GM23338 (cell line): ENCODE measurements at regions not wholly inside any gene's neighbourhood (a gene's known extent, or its start where the extent isn't known, plus 50 kb on each side); places are given as distances from the start of the nearest gene placed in this dataset.

Experiments
- ATAC-seq: fragments of 200-7000 bp; cut with Tn5 transposase; 3 replicates; pipeline ENCODE4 v1.9.1; 2020
- DNase-seq: peaks from one replicate; pipeline ENCODE4 v3.0.0-alpha.2; 2015; ENCODE audit warnings: low spot score
- H2AFZ ChIP-seq: fragments of 200-600 bp; sonication (generic); 2 replicates; pipeline ENCODE4 v1.8.0; 2016; ENCODE audit warnings: antibody characterized with exemption, mild to moderate bottlenecking, moderate library complexity
- H3F3A ChIP-seq: fragments of 200-600 bp; sonication (generic); replicated peaks from 2 replicates; pipeline ENCODE4 v1.8.0; 2017; ENCODE audit warnings: antibody characterized with exemption, mixed run types, low read depth
- H3K27ac ChIP-seq: fragments of 200-600 bp; sonication (generic); 2 replicates; pipeline ENCODE4 v1.6.1; 2016; ENCODE audit warnings: low read depth
- H3K27me3 ChIP-seq: fragments of 200-600 bp; sonication (generic); 2 replicates; pipeline ENCODE4 v1.8.0; 2016; ENCODE audit warnings: mild to moderate bottlenecking, mixed run types, moderate library complexity; ENCODE audit not compliant: insufficient read depth
- H3K36me3 ChIP-seq: fragments of 200-600 bp; sonication (generic); 2 replicates; pipeline ENCODE4 v1.8.0; 2016; ENCODE audit warnings: mild to moderate bottlenecking; ENCODE audit not compliant: insufficient read depth
- H3K4me1 ChIP-seq: fragments of 200-600 bp; sonication (generic); 2 replicates; pipeline ENCODE4 v1.8.0; 2016; ENCODE audit warnings: mild to moderate bottlenecking, moderate library complexity; ENCODE audit not compliant: insufficient read depth
- H3K4me2 ChIP-seq: fragments of 200-600 bp; sonication (generic); 2 replicates; pipeline ENCODE4 v1.7.1; 2017; ENCODE audit warnings: mixed run types
- H3K4me3 ChIP-seq: fragments of 200-600 bp; sonication (generic); 2 replicates; pipeline ENCODE4 v1.6.1; 2016; ENCODE audit warnings: mixed run types
- H3K79me2 ChIP-seq: fragments of 200-600 bp; sonication (generic); replicated peaks from 2 replicates; pipeline ENCODE4 v1.8.0; 2017; ENCODE audit warnings: mild to moderate bottlenecking; ENCODE audit not compliant: insufficient read depth
- H3K9me2 ChIP-seq: fragments of 200-600 bp; sonication (generic); 2 replicates; pipeline ENCODE4 v1.8.0; 2017; ENCODE audit not compliant: insufficient read depth
- H4K20me1 ChIP-seq: fragments of 200-600 bp; sonication (generic); replicated peaks from 2 replicates; pipeline ENCODE4 v1.8.0; 2017; ENCODE audit warnings: mild to moderate bottlenecking; ENCODE audit not compliant: insufficient read depth
- H3K27ac Mint-ChIP-seq: 2 replicates; pipeline ENCODE4 v1.8.0; 2020; ENCODE audit warnings: inconsistent platforms, mild to moderate bottlenecking, moderate library complexity, mixed read lengths
- H3K27me3 Mint-ChIP-seq: 3 replicates; pipeline ENCODE4 v1.8.0; 2022; ENCODE audit warnings: low read depth, mild to moderate bottlenecking, moderate library complexity, mixed read lengths, inconsistent platforms; ENCODE audit not compliant: insufficient read depth, poor library complexity
- H3K36me3 Mint-ChIP-seq: 3 replicates; pipeline ENCODE4 v1.8.0; 2021; ENCODE audit warnings: low read depth, mild to moderate bottlenecking, inconsistent platforms, moderate library complexity, mixed read lengths
- H3K4me1 Mint-ChIP-seq: 3 replicates; pipeline ENCODE4 v1.8.0; 2020; ENCODE audit warnings: mild to moderate bottlenecking, inconsistent platforms, mixed read lengths
- H3K4me3 Mint-ChIP-seq: 3 replicates; pipeline ENCODE4 v1.8.0; 2021; ENCODE audit warnings: moderate library complexity, mild to moderate bottlenecking, inconsistent platforms, mixed read lengths
- H3K9me3 Mint-ChIP-seq: 3 replicates; pipeline ENCODE4 v1.8.0; 2020; ENCODE audit warnings: moderate library complexity, mild to moderate bottlenecking, inconsistent platforms, mixed read lengths
- CREB1 ChIP-seq: fragments of 250-450 bp; sonication (Bioruptor Pico); IDR thresholded peaks from 2 replicates; pipeline ENCODE4 v1.5.0; 2020; ENCODE audit warnings: low read depth, mild to moderate bottlenecking, moderate library complexity
- CTCF ChIP-seq, 2 experiments: fragments of 200-600 bp in 1 of 2; sonication (generic) in 1 of 2; conservative IDR thresholded peaks; 2 replicates each; pipeline versions ENCODE4 v1.5.1 to v1.6.1; 2016 to 2017; ENCODE audit warnings: antibody characterized with exemption in 2 of 2, low read depth in 2 of 2, mild to moderate bottlenecking in 2 of 2, moderate library complexity in 1 of 2
- ETS1 ChIP-seq: IDR thresholded peaks from 2 replicates; pipeline ENCODE4 v1.6.1; 2016; ENCODE audit warnings: antibody characterized with exemption
- EZH2 ChIP-seq: fragments of 200-600 bp; sonication (generic); IDR thresholded peaks from one replicate; pipeline ENCODE4 v1.8.0; 2017; ENCODE audit warnings: antibody characterized with exemption, mild to moderate bottlenecking, low read depth; ENCODE audit not compliant: unreplicated experiment
- EZH2phosphoT487 ChIP-seq: fragments of 200-600 bp; sonication (generic); IDR thresholded peaks from one replicate; pipeline ENCODE4 v1.8.1; 2018; ENCODE audit warnings: antibody characterized with exemption; ENCODE audit not compliant: unreplicated experiment
- JUNB ChIP-seq: IDR thresholded peaks from one replicate; pipeline ENCODE4 v1.6.1; 2016; ENCODE audit warnings: antibody characterized with exemption; ENCODE audit not compliant: unreplicated experiment
- NANOG ChIP-seq: IDR thresholded peaks from 2 replicates; pipeline ENCODE4 v1.6.1; 2016; ENCODE audit warnings: antibody characterized with exemption, borderline replicate concordance
- POLR2AphosphoS5 ChIP-seq: IDR thresholded peaks from 2 replicates; pipeline ENCODE4 v1.6.1; 2016; ENCODE audit warnings: antibody characterized with exemption, low read depth
- REST ChIP-seq: IDR thresholded peaks from one replicate; pipeline ENCODE4 v1.6.1; 2018; ENCODE audit warnings: antibody characterized with exemption; ENCODE audit not compliant: unreplicated experiment
- STAT1 ChIP-seq: IDR thresholded peaks from one replicate; pipeline ENCODE4 v1.6.1; 2016; ENCODE audit warnings: antibody characterized with exemption; ENCODE audit not compliant: unreplicated experiment
- ZNF114 ChIP-seq: fragments of 250-450 bp; sonication (Bioruptor Pico); IDR thresholded peaks from 2 replicates; pipeline ENCODE4 v1.5.0; 2020; ENCODE audit warnings: mild to moderate bottlenecking, moderate library complexity
- ZNF331 ChIP-seq: fragments of 250-450 bp; sonication (Bioruptor Pico); IDR thresholded peaks from 2 replicates; pipeline ENCODE4 v1.5.0; 2020; ENCODE audit warnings: low read depth, mild to moderate bottlenecking, moderate library complexity
- ZNF462 ChIP-seq: fragments of 250-450 bp; sonication (Bioruptor Pico); IDR thresholded peaks from 2 replicates; pipeline ENCODE4 v1.5.0; 2020; ENCODE audit warnings: mild to moderate bottlenecking, moderate library complexity

GRCh38 chr6:61614119-61614518, 671.9 kb downstream of the KHDRBS2 start:
- H3K79me2 ChIP-seq = no peaks in the 10 kb centered on the region
- H3K4me3 Mint-ChIP-seq = no peak overlapping the region
- H2AFZ ChIP-seq = no peak overlapping the region
- no peaks in the 10 kb centered on the region for H3K4me1 Mint-ChIP-seq
- H4K20me1 ChIP-seq = no peaks in the 10 kb centered on the region
- peaks cover 4% of the 10 kb centered on the region; the same call in 2 of the 3 replicates for H3K9me3 Mint-ChIP-seq
- no peaks in the 10 kb centered on the region for H3K27me3 Mint-ChIP-seq
- no peaks in the 10 kb centered on the region for H3K4me1 ChIP-seq
- H3K4me3 ChIP-seq = no peak overlapping the region
- no peak overlapping the region for H3K27ac ChIP-seq
- DNase-seq (no peak), ATAC-seq (no peak)
- H3K36me3 Mint-ChIP-seq = peaks cover 2% of the 10 kb centered on the region; the same call in 1 of the 3 replicates
- no peaks in the 10 kb centered on the region; the same call in none of the 2 replicates for H3K9me2 ChIP-seq
- H3K4me2 ChIP-seq = no peak overlapping the region
- H3K27me3 ChIP-seq = no peaks in the 10 kb centered on the region
- no peaks in the 10 kb centered on the region for H3F3A ChIP-seq
- no peaks in the 10 kb centered on the region for H3K36me3 ChIP-seq
- no peak overlapping the region for H3K27ac Mint-ChIP-seq
- TF ChIP-seq ZNF331 (CRISPR knock-in tag) (no peak), ZNF114 (CRISPR knock-in tag) (no peak), EZH2phosphoT487 (no peak), ZNF462 (no peak), CREB1 (CRISPR knock-in tag) (no peak), POLR2AphosphoS5 (no peak), ETS1 (no peak), REST (no peak), STAT1 (no peak), CTCF (conservative IDR thresholded peaks at IDR 0.05; ENCODE audit: low read depth in 2 of 2) (no peak), NANOG (no peak), EZH2 (no peak), JUNB (no peak)
